Cardiac muscle cell (in vitro differentiated cells and primary cell): ENCODE measurements at regions not wholly inside any gene's neighbourhood (a gene's known extent, or its start where the extent isn't known, plus 50 kb on each side); places are given as distances from the start of the nearest gene placed in this dataset.

ENCODE experiments used
- DNase-seq, 2 donors: peaks; one replicate each; pipeline versions ENCODE4 v3.0.0 to v3.0.0-alpha.2; 2010 to 2017; ENCODE audit warnings: low read depth in 1 of 2, low spot score in 1 of 2
- H3K27ac ChIP-seq: fragments of 200-600 bp; sonication (generic); 2 replicates; pipeline ENCODE4 v1.5.1; 2016
- H3K27me3 ChIP-seq: fragments of 200-600 bp; sonication (generic); 2 replicates; pipeline ENCODE4 v1.6.0; 2016; ENCODE audit warnings: control low read depth
- H3K36me3 ChIP-seq: fragments of 200-600 bp; sonication (generic); 2 replicates; pipeline ENCODE4 v1.5.1; 2016; ENCODE audit warnings: control low read depth
- H3K4me1 ChIP-seq: fragments of 200-600 bp; sonication (generic); 2 replicates; pipeline ENCODE4 v1.8.1; 2017; ENCODE audit warnings: low read depth, mild to moderate bottlenecking, mixed run types
- H3K4me3 ChIP-seq: fragments of 200-600 bp; sonication (generic); 2 replicates; pipeline ENCODE4 v1.5.1; 2016; ENCODE audit warnings: mild to moderate bottlenecking
- H3K9me3 ChIP-seq: fragments of 200-600 bp; sonication (generic); 2 replicates; pipeline ENCODE4 v1.5.1; 2017; ENCODE audit warnings: low read depth, mild to moderate bottlenecking, control low read depth
- CTCF ChIP-seq: IDR thresholded peaks from 2 replicates; pipeline ENCODE4 v1.5.1; 2012; ENCODE audit warnings: low read depth, mild to moderate bottlenecking, low read length

GRCh38 chr9:29144476-29144875, 1571.2 kb upstream of the C9orf72 start:
- TF ChIP-seq CTCF: no peak
- Histone ChIP-seq H3K27me3 (no peaks in the 10 kb centered on the region), H3K9me3 (no peaks in the 10 kb centered on the region), H3K4me1 (no peaks in the 10 kb centered on the region), H3K27ac (no peak overlapping the region), H3K4me3 (no peak overlapping the region), H3K36me3 (no peaks in the 10 kb centered on the region)
- DNase-seq: peak in 1 of 2 donors; percentile 1

DNA sequence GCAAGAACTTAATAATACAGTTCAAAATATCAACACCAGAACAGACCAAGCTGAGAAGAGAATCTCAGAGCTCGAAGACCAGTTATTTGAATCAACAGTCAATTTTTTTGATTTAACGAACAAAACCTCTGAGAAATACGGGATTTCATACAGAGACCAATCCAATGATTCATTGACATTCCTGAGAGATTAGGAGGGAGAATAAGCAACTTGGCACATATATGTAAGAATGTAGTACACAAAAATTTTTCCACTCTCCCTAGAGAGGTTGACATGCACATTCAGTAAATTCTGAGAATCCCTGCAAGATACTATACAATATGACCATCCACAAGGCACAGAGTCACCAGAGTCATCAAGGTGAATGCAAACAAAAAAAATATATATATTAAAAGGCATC, 1577.3 kb upstream of the C9orf72 start:
- H3K27ac ChIP-seq: no peak overlapping the region
- TF ChIP-seq CTCF: no peak
- H3K4me3 ChIP-seq: no peak overlapping the region
- no peaks in the 10 kb centered on the region for H3K9me3 ChIP-seq
- no peaks in the 10 kb centered on the region for H3K36me3 ChIP-seq
- peak in 1 of 2 donors; percentile 16 for DNase-seq
- no peaks in the 10 kb centered on the region for H3K4me1 ChIP-seq
- H3K27me3 ChIP-seq: no peaks in the 10 kb centered on the region

DNA sequence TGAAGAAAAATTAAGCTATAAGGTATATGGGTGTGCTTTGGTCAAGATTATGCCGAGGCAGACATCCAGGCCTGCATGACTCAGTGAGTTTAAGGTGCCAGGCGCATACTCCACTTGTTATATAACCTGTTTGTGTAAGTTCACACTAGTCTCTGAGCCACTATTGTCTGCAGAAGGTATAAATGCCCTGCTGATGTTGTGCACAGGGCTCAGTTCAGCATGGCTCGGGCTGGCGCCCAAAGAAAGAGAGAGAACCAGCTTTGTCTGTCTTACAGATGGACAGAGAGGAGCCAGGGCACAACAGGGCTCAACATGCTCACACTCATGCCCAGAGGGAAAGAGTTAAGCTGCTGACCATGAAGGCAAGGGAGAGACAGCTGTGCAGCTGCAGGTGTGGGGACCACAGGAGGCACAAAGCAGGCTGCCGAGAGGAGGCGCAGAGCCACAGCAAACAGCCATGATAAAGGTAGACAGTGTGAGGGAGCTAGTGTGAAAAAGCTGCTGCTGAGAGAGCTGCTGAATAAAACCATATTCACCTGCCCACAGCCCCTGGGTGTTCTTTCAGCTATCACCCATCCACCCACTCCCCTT, 1587.6 kb upstream of the C9orf72 start:
- Histone ChIP-seq H3K36me3 (no peaks in the 10 kb centered on the region), H3K27me3 (no peaks in the 10 kb centered on the region), H3K9me3 (no peaks in the 10 kb centered on the region), H3K27ac (no peak overlapping the region), H3K4me1 (no peaks in the 10 kb centered on the region), H3K4me3 (no peak overlapping the region)
- no peak for TF ChIP-seq CTCF
- no peak for DNase-seq

DNA sequence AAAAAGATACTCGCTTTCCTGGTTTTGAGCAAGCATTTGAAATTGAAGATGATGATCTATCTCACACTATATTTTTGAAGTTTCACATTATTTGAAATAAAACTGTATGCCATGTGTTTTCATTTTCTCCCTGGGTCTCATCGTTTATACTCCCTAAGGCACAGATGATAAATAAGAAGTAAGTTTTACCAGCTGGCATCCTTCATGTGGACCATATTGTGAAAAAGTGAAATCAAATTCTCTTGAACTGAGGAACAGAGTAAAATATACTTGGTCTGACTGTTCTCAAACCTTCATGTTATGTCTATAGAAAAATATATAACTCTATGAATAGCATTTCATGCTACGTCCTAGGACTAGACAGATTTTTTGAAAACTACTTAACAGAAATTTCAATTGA, 1600.9 kb upstream of the C9orf72 start:
- H3K27me3 ChIP-seq: no peaks in the 10 kb centered on the region
- H3K4me3 ChIP-seq: no peak overlapping the region
- H3K27ac ChIP-seq: no peak overlapping the region
- H3K4me1 ChIP-seq: no peaks in the 10 kb centered on the region
- no peaks in the 10 kb centered on the region for H3K9me3 ChIP-seq
- no peaks in the 10 kb centered on the region for H3K36me3 ChIP-seq
- no peak for DNase-seq
- TF ChIP-seq CTCF: no peak

DNA sequence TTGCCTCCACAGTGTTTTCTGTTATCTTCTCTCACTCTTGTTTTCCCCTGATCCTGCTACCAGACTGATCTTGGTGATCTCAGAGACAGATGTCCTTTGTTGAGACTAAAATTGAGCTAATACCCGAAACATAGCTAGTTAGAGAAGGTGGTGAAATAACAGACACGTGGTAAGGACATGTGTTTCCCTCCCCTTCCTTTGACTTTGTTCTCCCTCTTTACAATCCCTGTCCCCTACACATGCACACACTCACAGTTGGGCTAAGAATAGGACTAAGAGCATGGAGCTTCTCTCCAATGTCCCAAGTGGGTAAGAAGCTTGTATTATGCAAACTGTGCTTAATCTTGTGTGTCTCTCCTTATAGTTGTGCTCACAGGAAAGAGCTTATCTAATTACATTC, 1603.0 kb upstream of the C9orf72 start:
- no peak overlapping the region for H3K27ac ChIP-seq
- no peaks in the 10 kb centered on the region for H3K36me3 ChIP-seq
- TF ChIP-seq CTCF: no peak
- no peaks in the 10 kb centered on the region for H3K9me3 ChIP-seq
- H3K4me1 ChIP-seq: no peaks in the 10 kb centered on the region
- H3K27me3 ChIP-seq: no peaks in the 10 kb centered on the region
- DNase-seq: no peak
- H3K4me3 ChIP-seq: no peak overlapping the region

DNA sequence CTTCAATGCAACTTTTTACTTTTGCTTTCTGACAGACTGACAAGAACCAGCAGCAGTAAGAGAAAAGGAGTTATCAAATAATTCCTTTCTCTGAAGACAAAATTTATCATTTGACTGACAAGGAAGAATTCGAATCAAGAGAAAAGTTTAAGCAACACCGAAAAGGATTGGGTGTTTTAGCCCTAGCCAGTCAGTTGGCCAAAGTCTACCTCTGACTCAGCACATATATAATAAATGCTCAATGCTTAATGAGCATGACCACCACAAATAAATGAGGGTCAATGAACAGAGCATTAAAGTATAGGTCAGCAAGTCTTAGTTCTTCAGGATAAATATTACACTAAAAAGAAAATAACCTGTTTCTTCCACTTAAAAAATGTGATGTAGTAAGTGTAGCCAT, 1603.5 kb upstream of the C9orf72 start:
- Histone ChIP-seq H3K27ac (no peak overlapping the region), H3K27me3 (no peaks in the 10 kb centered on the region), H3K36me3 (no peaks in the 10 kb centered on the region), H3K4me3 (no peak overlapping the region), H3K4me1 (no peaks in the 10 kb centered on the region), H3K9me3 (no peaks in the 10 kb centered on the region)
- no peak for DNase-seq
- no peak for TF ChIP-seq CTCF
